IMR-90 (cell line): ENCODE measurements at regions not wholly inside any gene's neighbourhood (a gene's known extent, or its start where the extent isn't known, plus 50 kb on each side); places are given as distances from the start of the nearest gene placed in this dataset.

Source experiments
- ATAC-seq: fragments of 200-7000 bp; cut with Tn5 transposase; 2 replicates; pipeline ENCODE4 v1.9.1; 2020; ENCODE audit warnings: low read depth, mild to moderate bottlenecking, moderate library complexity
- BruUV-seq: library from RNA; stranded (reverse); fragments of 400-500 nt; replicated peaks from 2 replicates; lab custom pipeline; 2021; lab: Mats Ljungman, UMichigan
- CTCF ChIA-PET: fragments of 300-600 bp; formaldehyde crosslinking; extraction: SDS; loops from one replicate; lab custom pipeline; 2021; ENCODE audit warnings: antibody characterized with exemption; lab: Yijun Ruan, JAX
- POLR2A ChIA-PET: fragments of 300-600 bp; sonication (Branson Sonifier 250); formaldehyde crosslinking; loops from one replicate; lab custom pipeline; 2022; ENCODE audit warnings: antibody characterized with exemption; ENCODE audit not compliant: unreplicated experiment; lab: Charles Lee
- DNase-seq: peaks from one replicate; pipeline ENCODE4 v3.0.0; 2013
- H2AFZ ChIP-seq: replicated peaks from 2 replicates; pipeline ENCODE3; 2013; ENCODE audit warnings: low read length, mild to moderate bottlenecking; ENCODE audit not compliant: poor library complexity
- H2AK5ac ChIP-seq: 2 replicates; pipeline ENCODE4 v1.6.1; 2013; ENCODE audit warnings: low read depth, low read length, inconsistent platforms
- H2AK9ac ChIP-seq: replicated peaks from 2 replicates; pipeline ENCODE3; 2013; ENCODE audit warnings: mild to moderate bottlenecking, low read depth, low read length, moderate library complexity; ENCODE audit not compliant: poor library complexity
- H2BK120ac ChIP-seq: 2 replicates; pipeline ENCODE4 v1.6.1; 2013; ENCODE audit warnings: low read depth, low read length, inconsistent platforms
- H2BK15ac ChIP-seq: 3 replicates; pipeline ENCODE4 v1.6.1; 2013; ENCODE audit warnings: low read depth, low read length, inconsistent platforms
- H2BK20ac ChIP-seq: 2 replicates; pipeline ENCODE4 v1.6.1; 2013; ENCODE audit warnings: low read depth, mild to moderate bottlenecking, inconsistent platforms, low read length, moderate library complexity
- H2BK5ac ChIP-seq: 2 replicates; pipeline ENCODE4 v1.6.1; 2013; ENCODE audit warnings: mild to moderate bottlenecking, low read depth, low read length, inconsistent platforms; ENCODE audit not compliant: poor library complexity, severe bottlenecking
- H3K14ac ChIP-seq: replicated peaks from 2 replicates; pipeline ENCODE4 v1.6.1; 2013; ENCODE audit warnings: low read depth, low read length, inconsistent platforms
- H3K18ac ChIP-seq: 2 replicates; pipeline ENCODE4 v1.6.1; 2013; ENCODE audit warnings: low read depth, low read length, control low read depth
- H3K23ac ChIP-seq: 2 replicates; pipeline ENCODE4 v1.6.1; 2013; ENCODE audit warnings: low read depth, low read length, inconsistent platforms
- H3K27ac ChIP-seq: 2 replicates; pipeline ENCODE4 v1.5.1; 2013; ENCODE audit warnings: mild to moderate bottlenecking, control low read depth, low read length; ENCODE audit not compliant: insufficient read depth
- H3K27me3 ChIP-seq: 2 replicates; pipeline ENCODE4 v1.6.1; 2013; ENCODE audit warnings: low read length; ENCODE audit not compliant: control insufficient read depth, insufficient read depth
- H3K36me3 ChIP-seq: 2 replicates; pipeline ENCODE4 v1.6.1; 2013; ENCODE audit warnings: low read length, mixed read lengths; ENCODE audit not compliant: control insufficient read depth, insufficient read depth
- H3K4ac ChIP-seq: 2 replicates; pipeline ENCODE4 v1.6.1; 2013; ENCODE audit warnings: low read depth, low read length, inconsistent platforms
- H3K4me1 ChIP-seq: 2 replicates; pipeline ENCODE4 v1.6.1; 2013; ENCODE audit warnings: low read length, mixed read lengths; ENCODE audit not compliant: control insufficient read depth, insufficient read depth
- H3K4me2 ChIP-seq: 2 replicates; pipeline ENCODE4 v1.6.1; 2013; ENCODE audit warnings: low read depth, mild to moderate bottlenecking, control low read depth, low read length, moderate library complexity
- H3K4me3 ChIP-seq: 2 replicates; pipeline ENCODE4 v1.5.1; 2013; ENCODE audit warnings: low read depth, mild to moderate bottlenecking, control low read depth, low read length, moderate library complexity; ENCODE audit not compliant: insufficient read depth
- H3K56ac ChIP-seq: 2 replicates; pipeline ENCODE4 v1.6.1; 2013; ENCODE audit warnings: low read length, inconsistent platforms; ENCODE audit not compliant: insufficient read depth; ENCODE audit errors: extremely low read depth
- H3K79me1 ChIP-seq, 2 experiments: 2 replicates each; pipeline ENCODE4 v1.6.1; 2013; ENCODE audit warnings: low read length in 2 of 2, inconsistent platforms in 1 of 2, low read depth in 1 of 2
- H3K9ac ChIP-seq: 2 replicates; pipeline ENCODE4 v1.6.1; 2013; ENCODE audit warnings: low read depth, low read length, control low read depth
- H3K9me1 ChIP-seq: 2 replicates; pipeline ENCODE4 v1.6.1; 2013; ENCODE audit warnings: low read length, inconsistent platforms; ENCODE audit not compliant: insufficient read depth
- H3K9me3 ChIP-seq: 2 replicates; pipeline ENCODE4 v1.6.1; 2013; ENCODE audit warnings: low read length; ENCODE audit not compliant: control insufficient read depth, insufficient read depth
- H4K20me1 ChIP-seq: 2 replicates; pipeline ENCODE4 v1.6.1; 2013; ENCODE audit warnings: low read length, inconsistent platforms; ENCODE audit not compliant: insufficient read depth
- H4K5ac ChIP-seq: 2 replicates; pipeline ENCODE4 v1.6.1; 2013; ENCODE audit warnings: mild to moderate bottlenecking, low read depth, low read length, control low read depth
- H4K8ac ChIP-seq, 2 experiments: 2 replicates each; pipeline ENCODE4 v1.6.1; 2013; ENCODE audit warnings: low read depth in 2 of 2, low read length in 2 of 2, control low read depth in 1 of 2, inconsistent platforms in 1 of 2
- H4K91ac ChIP-seq: 2 replicates; pipeline ENCODE4 v1.6.1; 2013; ENCODE audit warnings: low read depth, low read length, inconsistent platforms; ENCODE audit not compliant: insufficient read depth
- BHLHE40 ChIP-seq: fragments of 150-350 bp; IDR thresholded peaks from 2 replicates; pipeline ENCODE4 v1.6.1; 2016; ENCODE audit warnings: mild to moderate bottlenecking, low read depth, low read length
- CEBPB ChIP-seq: IDR thresholded peaks from 2 replicates; pipeline ENCODE4 v1.6.1; 2012; ENCODE audit warnings: low read depth, low read length, improper control_type of control experiment
- CTCF ChIP-seq: conservative IDR thresholded peaks from 2 replicates; pipeline ENCODE4 v1.5.1; 2012; ENCODE audit warnings: mild to moderate bottlenecking, low read depth, low read length, improper control_type of control experiment
- ELK1 ChIP-seq: fragments of 150-350 bp; IDR thresholded peaks from 2 replicates; pipeline ENCODE4 v1.6.1; 2016; ENCODE audit warnings: low read depth, mild to moderate bottlenecking, low read length, moderate library complexity, borderline replicate concordance
- FOS ChIP-seq: fragments of 150-350 bp; IDR thresholded peaks from 2 replicates; pipeline ENCODE4 v1.6.1; 2016; ENCODE audit warnings: low read depth, low read length
- MAFK ChIP-seq: IDR thresholded peaks from 2 replicates; pipeline ENCODE4 v1.6.1; 2012; ENCODE audit warnings: low read depth, low read length, improper control_type of control experiment
- MAZ ChIP-seq: IDR thresholded peaks from 2 replicates; pipeline ENCODE4 v1.6.1; 2012; ENCODE audit warnings: low read depth, mild to moderate bottlenecking, low read length, improper control_type of control experiment, moderate library complexity, borderline replicate concordance
- MXI1 ChIP-seq: IDR thresholded peaks from 2 replicates; pipeline ENCODE4 v1.6.1; 2012; ENCODE audit warnings: low read depth, mild to moderate bottlenecking, low read length, moderate library complexity, borderline replicate concordance
- POLR2A ChIP-seq: IDR thresholded peaks from 2 replicates; pipeline ENCODE4 v1.6.1; 2012; ENCODE audit warnings: mild to moderate bottlenecking, low read depth, low read length
- RAD21 ChIP-seq: IDR thresholded peaks from 2 replicates; pipeline ENCODE4 v1.6.1; 2012; ENCODE audit warnings: low read length, improper control_type of control experiment
- RFX5 ChIP-seq: IDR thresholded peaks from 2 replicates; pipeline ENCODE4 v1.8.0; 2012; ENCODE audit warnings: low read depth, mild to moderate bottlenecking, low read length, moderate library complexity
- SMC3 ChIP-seq: fragments of 150-350 bp; IDR thresholded peaks from 2 replicates; pipeline ENCODE4 v1.6.1; 2016; ENCODE audit warnings: low read depth, mild to moderate bottlenecking, antibody characterized with exemption, low read length, moderate library complexity
- USF2 ChIP-seq: fragments of 150-350 bp; IDR thresholded peaks from 2 replicates; pipeline ENCODE4 v1.6.1; 2017; ENCODE audit warnings: mild to moderate bottlenecking, antibody characterized with exemption, low read length, low read depth
- WGBS, 2 experiments: methylation state at CpG; one replicate each; pipeline versions ENCODE4 v1.1.5 to v1.1.7; 2013; ENCODE audit warnings: missing lambda C conversion rate in 2 of 2; ENCODE audit not compliant: insufficient read length in 1 of 2; ENCODE audit errors: extremely low coverage in 2 of 2; 5-methylcytosine and 5-hydroxymethylcytosine counted together
- dilution Hi-C: fragments of 300-500 bp; cut with HindIII; formaldehyde crosslinking; loops from one replicate; pipeline ENCODE4 v1.14.3; 2018; ENCODE audit warnings: low sequenced_read_pairs; ENCODE audit not compliant: unreplicated experiment
- in situ Hi-C: fragments of 300-500 bp; cut with MboI; formaldehyde crosslinking; loops from 3 replicates; pipeline ENCODE4 v1.14.3; 2019; ENCODE audit warnings: low sequenced_read_pairs, inconsistent platforms, mixed read lengths
- intact Hi-C: fragments of 100-400 bp; cut with micrococcal nuclease; formaldehyde crosslinking; loops from 2 replicates; pipeline ENCODE4 v1.10.0; 2022

- Histone ChIP-seq H2BK120ac (no peak overlapping the region), H3K36me3 (no peaks in the 10 kb centered on the region), H4K8ac (no peak overlapping the region), H3K4ac (no peak overlapping the region), H3K4me1 (no peaks in the 10 kb centered on the region), H2AK5ac (no peak overlapping the region), H3K9me3 (no peaks in the 10 kb centered on the region), H2BK5ac (no peak overlapping the region), H4K5ac (no peak overlapping the region), H4K91ac (no peak overlapping the region), H2AFZ (no peak overlapping the region), H2AK9ac (no peak overlapping the region), H2BK15ac (no peak overlapping the region), H3K14ac (no peak overlapping the region), H3K79me1 (no peaks in the 10 kb centered on the region), H3K23ac (no peak overlapping the region), H3K18ac (no peak overlapping the region), H2BK20ac (no peak overlapping the region), H3K27me3 (no peaks in the 10 kb centered on the region), H4K20me1 (no peaks in the 10 kb centered on the region), H3K4me3 (no peak overlapping the region), H3K27ac (no peak overlapping the region), H3K4me2 (no peak overlapping the region), H3K9me1 (no peaks in the 10 kb centered on the region), H3K9ac (no peak overlapping the region), H3K56ac (no peak overlapping the region)
- intact Hi-C loops (no loop called here), dilution Hi-C loops (no loop called here), in situ Hi-C loops (no loop called here)
- no peak for DNase-seq
- WGBS, 2 experiments: no CpG with 5 or more reads among the region's 7 CpGs
- ChIA-PET CTCF (no interaction called here), POLR2A (no interaction called here)
- ATAC-seq: no peak
- TF ChIP-seq CTCF: no peak
- no peak for TF ChIP-seq RFX5
- TF ChIP-seq BHLHE40: no peak
- TF ChIP-seq ELK1: no peak
- TF ChIP-seq CEBPB: no peak
- no peak for TF ChIP-seq MXI1
- TF ChIP-seq USF2: no peak
- no peak for TF ChIP-seq FOS
- TF ChIP-seq MAFK: no peak
- TF ChIP-seq MAZ: no peak
- TF ChIP-seq RAD21: no peak
- no peak for TF ChIP-seq POLR2A
- TF ChIP-seq SMC3: no peak
- BruUV-seq: no TSS peak
Observed at GRCh38 chr15:59885832-59886231, 118.3 kb upstream of the FOXB1 start.
